IMR-90 (cell line): ENCODE measurements at regions not wholly inside any gene's neighbourhood (a gene's known extent, or its start where the extent isn't known, plus 50 kb on each side); places are given as distances from the start of the nearest gene placed in this dataset.

Experiments
- FOS ChIP-seq: fragments of 150-350 bp; IDR thresholded peaks from 2 replicates; pipeline ENCODE4 v1.6.1; 2016; ENCODE audit warnings: low read depth, low read length
- MAZ ChIP-seq: IDR thresholded peaks from 2 replicates; pipeline ENCODE4 v1.6.1; 2012; ENCODE audit warnings: low read depth, mild to moderate bottlenecking, low read length, improper control_type of control experiment, moderate library complexity, borderline replicate concordance
- MXI1 ChIP-seq: IDR thresholded peaks from 2 replicates; pipeline ENCODE4 v1.6.1; 2012; ENCODE audit warnings: low read depth, mild to moderate bottlenecking, low read length, moderate library complexity, borderline replicate concordance
- POLR2A ChIP-seq: IDR thresholded peaks from 2 replicates; pipeline ENCODE4 v1.6.1; 2012; ENCODE audit warnings: mild to moderate bottlenecking, low read depth, low read length
- RAD21 ChIP-seq: IDR thresholded peaks from 2 replicates; pipeline ENCODE4 v1.6.1; 2012; ENCODE audit warnings: low read length, improper control_type of control experiment
- RFX5 ChIP-seq: IDR thresholded peaks from 2 replicates; pipeline ENCODE4 v1.8.0; 2012; ENCODE audit warnings: low read depth, mild to moderate bottlenecking, low read length, moderate library complexity
- TF ChIP-seq, protein P1 (sequence below): conservative IDR thresholded peaks from 2 replicates; pipeline ENCODE4 v1.5.1; 2012; ENCODE audit warnings: mild to moderate bottlenecking, low read depth, low read length, improper control_type of control experiment
- TF ChIP-seq, protein P2 (sequence below): fragments of 150-350 bp; IDR thresholded peaks from 2 replicates; pipeline ENCODE4 v1.6.1; 2017; ENCODE audit warnings: mild to moderate bottlenecking, antibody characterized with exemption, low read length, low read depth

DNA sequence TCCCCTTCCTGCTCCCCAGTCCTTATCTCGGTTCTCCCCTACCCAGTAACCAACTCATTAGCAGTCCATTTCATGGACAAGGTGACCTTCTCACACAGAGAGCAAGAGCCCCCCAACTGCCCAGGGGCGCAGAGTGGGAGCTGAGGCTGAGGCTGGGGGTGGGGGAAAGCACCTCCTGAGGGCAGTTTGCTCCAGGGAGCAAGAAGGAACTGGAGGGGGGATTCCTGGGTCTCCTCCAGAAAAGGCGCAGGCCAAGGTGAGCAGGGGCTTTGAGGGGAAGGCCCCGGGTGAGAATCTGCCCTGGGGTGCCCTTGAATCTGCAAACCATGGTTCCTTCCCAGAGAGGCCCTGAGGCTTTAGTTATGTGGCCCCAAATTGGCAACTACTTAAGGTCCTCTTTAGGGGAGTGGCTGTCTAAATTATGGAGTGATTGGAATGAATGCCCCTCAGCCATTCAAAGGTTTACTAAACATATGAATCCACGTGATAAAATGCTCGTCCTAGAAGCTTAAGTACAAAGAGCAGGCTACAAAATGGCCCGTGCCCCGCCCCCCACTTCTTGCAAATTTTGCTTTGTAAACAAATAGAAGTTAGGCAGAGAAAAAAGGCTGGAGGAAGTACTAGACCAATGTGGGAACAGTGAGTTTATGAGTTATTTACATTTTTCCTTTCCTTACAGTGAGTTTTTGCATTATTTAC is 123.5 kb upstream of the HS6ST1 start:
- TF ChIP-seq, protein P1, sequence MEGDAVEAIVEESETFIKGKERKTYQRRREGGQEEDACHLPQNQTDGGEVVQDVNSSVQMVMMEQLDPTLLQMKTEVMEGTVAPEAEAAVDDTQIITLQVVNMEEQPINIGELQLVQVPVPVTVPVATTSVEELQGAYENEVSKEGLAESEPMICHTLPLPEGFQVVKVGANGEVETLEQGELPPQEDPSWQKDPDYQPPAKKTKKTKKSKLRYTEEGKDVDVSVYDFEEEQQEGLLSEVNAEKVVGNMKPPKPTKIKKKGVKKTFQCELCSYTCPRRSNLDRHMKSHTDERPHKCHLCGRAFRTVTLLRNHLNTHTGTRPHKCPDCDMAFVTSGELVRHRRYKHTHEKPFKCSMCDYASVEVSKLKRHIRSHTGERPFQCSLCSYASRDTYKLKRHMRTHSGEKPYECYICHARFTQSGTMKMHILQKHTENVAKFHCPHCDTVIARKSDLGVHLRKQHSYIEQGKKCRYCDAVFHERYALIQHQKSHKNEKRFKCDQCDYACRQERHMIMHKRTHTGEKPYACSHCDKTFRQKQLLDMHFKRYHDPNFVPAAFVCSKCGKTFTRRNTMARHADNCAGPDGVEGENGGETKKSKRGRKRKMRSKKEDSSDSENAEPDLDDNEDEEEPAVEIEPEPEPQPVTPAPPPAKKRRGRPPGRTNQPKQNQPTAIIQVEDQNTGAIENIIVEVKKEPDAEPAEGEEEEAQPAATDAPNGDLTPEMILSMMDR: no peak
- TF ChIP-seq FOS (no peak), RFX5 (no peak), MXI1 (no peak), RAD21 (no peak), POLR2A (no peak), MAZ (no peak)
- TF ChIP-seq, protein P2, sequence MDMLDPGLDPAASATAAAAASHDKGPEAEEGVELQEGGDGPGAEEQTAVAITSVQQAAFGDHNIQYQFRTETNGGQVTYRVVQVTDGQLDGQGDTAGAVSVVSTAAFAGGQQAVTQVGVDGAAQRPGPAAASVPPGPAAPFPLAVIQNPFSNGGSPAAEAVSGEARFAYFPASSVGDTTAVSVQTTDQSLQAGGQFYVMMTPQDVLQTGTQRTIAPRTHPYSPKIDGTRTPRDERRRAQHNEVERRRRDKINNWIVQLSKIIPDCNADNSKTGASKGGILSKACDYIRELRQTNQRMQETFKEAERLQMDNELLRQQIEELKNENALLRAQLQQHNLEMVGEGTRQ: no peak
